A673 (cell line): ENCODE measurements at regions not wholly inside any gene's neighbourhood (a gene's known extent, or its start where the extent isn't known, plus 50 kb on each side); places are given as distances from the start of the nearest gene placed in this dataset.

ENCODE experiments used
- BruUV-seq: library from RNA; stranded (reverse); fragments of 400-500 nt; replicated peaks from 2 replicates; lab custom pipeline; 2021; lab: Mats Ljungman, UMichigan
- CTCF ChIA-PET: fragments of 300-600 bp; sonication (Branson Sonifier 250); formaldehyde crosslinking; loops from one replicate; lab custom pipeline; 2022; ENCODE audit warnings: antibody characterized with exemption; lab: Charles Lee
- POLR2A ChIA-PET: fragments of 300-600 bp; sonication (Branson Sonifier 250); formaldehyde crosslinking; loops from one replicate; lab custom pipeline; 2022; ENCODE audit warnings: antibody characterized with exemption; ENCODE audit not compliant: low non-redundant PET; lab: Charles Lee
- DNase-seq: peaks from one replicate; pipeline ENCODE4 v3.0.0-alpha.2; 2015; ENCODE audit warnings: low spot score
- H3K27ac ChIP-seq: fragments of 200-600 bp; sonication (generic); 2 replicates; pipeline ENCODE4 v1.5.1; 2016; ENCODE audit warnings: mixed run types, low read depth, mild to moderate bottlenecking, mixed read lengths, antibody characterized with exemption, low read length; ENCODE audit not compliant: poor library complexity, severe bottlenecking
- H3K27me3 ChIP-seq: fragments of 200-600 bp; sonication (generic); replicated peaks from 2 replicates; pipeline ENCODE4 v1.6.1; 2017; ENCODE audit warnings: mixed run types, low read depth, mild to moderate bottlenecking, mixed read lengths, antibody characterized with exemption, low read length; ENCODE audit not compliant: insufficient read depth, poor library complexity
- H3K36me3 ChIP-seq: fragments of 200-600 bp; sonication (generic); 2 replicates; pipeline ENCODE4 v1.6.1; 2016; ENCODE audit warnings: mixed run types, mild to moderate bottlenecking, mixed read lengths, antibody characterized with exemption, low read length; ENCODE audit not compliant: insufficient read depth, poor library complexity, severe bottlenecking
- H3K4me1 ChIP-seq: fragments of 200-600 bp; sonication (generic); 2 replicates; pipeline ENCODE4 v1.6.1; 2017; ENCODE audit warnings: mixed run types, mild to moderate bottlenecking, mixed read lengths, antibody characterized with exemption, low read length; ENCODE audit not compliant: insufficient read depth, poor library complexity, severe bottlenecking
- H3K4me3 ChIP-seq: fragments of 200-600 bp; sonication (generic); 2 replicates; pipeline ENCODE4 v1.5.1; 2016; ENCODE audit warnings: low read depth, mixed run types, mild to moderate bottlenecking, mixed read lengths, low read length; ENCODE audit not compliant: poor library complexity, severe bottlenecking
- H3K9me3 ChIP-seq: fragments of 200-600 bp; sonication (generic); 2 replicates; pipeline ENCODE4 v1.6.1; 2016; ENCODE audit warnings: mixed run types, low read depth, mild to moderate bottlenecking, mixed read lengths, antibody characterized with exemption, low read length; ENCODE audit not compliant: poor library complexity, severe bottlenecking
- EZH2 ChIP-seq: fragments of 200-600 bp; sonication (generic); IDR thresholded peaks from 2 replicates; pipeline ENCODE4 v1.6.1; 2017; ENCODE audit warnings: borderline replicate concordance, low read depth, mild to moderate bottlenecking, mixed read lengths, antibody characterized with exemption, low read length; ENCODE audit not compliant: poor library complexity, severe bottlenecking
- intact Hi-C: fragments of 100-400 bp; cut with micrococcal nuclease; formaldehyde crosslinking; loops from one replicate; pipeline ENCODE4 v1.10.0; 2022; ENCODE audit not compliant: unreplicated experiment
- TF ChIP-seq, protein P1 (sequence below): fragments of 300-800, 200-600 bp; sonication (generic); conservative IDR thresholded peaks from 2 replicates; pipeline ENCODE4 v1.5.1; 2017; ENCODE audit warnings: low read depth, mild to moderate bottlenecking, antibody characterized with exemption, low read length, moderate library complexity, mixed read lengths

DNA sequence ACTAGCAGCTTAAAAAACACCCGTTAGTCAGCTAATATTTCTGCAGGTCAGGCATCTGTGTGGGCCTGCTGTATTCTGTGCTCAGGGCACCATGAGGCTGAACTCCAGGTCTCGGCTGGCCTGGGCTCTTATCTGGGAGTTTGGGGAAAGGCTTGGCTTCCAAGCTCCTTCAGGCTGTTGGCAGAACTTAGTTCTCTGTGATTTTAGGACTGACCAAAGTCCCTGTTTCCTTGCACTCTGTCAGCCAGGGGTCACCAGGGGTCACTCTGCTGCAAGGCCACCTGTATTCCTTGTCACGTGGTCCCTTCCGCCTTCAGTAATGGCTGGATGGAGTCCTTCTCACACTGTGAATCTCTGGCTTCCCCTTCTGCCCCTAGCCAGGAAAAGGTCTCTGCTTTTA is 586.4 kb downstream of the AACS start:
- intact Hi-C loops = no loop called here
- H3K9me3 ChIP-seq = no peaks in the 10 kb centered on the region
- DNase-seq = no peak
- ChIA-PET POLR2A (no interaction called here), CTCF (no interaction called here)
- H3K36me3 ChIP-seq = no peaks in the 10 kb centered on the region
- H3K4me1 ChIP-seq = no peaks in the 10 kb centered on the region
- H3K27me3 ChIP-seq = peaks cover 7% of the 10 kb centered on the region
- H3K4me3 ChIP-seq = no peak overlapping the region
- no peak overlapping the region for H3K27ac ChIP-seq
- TF ChIP-seq, protein P1, sequence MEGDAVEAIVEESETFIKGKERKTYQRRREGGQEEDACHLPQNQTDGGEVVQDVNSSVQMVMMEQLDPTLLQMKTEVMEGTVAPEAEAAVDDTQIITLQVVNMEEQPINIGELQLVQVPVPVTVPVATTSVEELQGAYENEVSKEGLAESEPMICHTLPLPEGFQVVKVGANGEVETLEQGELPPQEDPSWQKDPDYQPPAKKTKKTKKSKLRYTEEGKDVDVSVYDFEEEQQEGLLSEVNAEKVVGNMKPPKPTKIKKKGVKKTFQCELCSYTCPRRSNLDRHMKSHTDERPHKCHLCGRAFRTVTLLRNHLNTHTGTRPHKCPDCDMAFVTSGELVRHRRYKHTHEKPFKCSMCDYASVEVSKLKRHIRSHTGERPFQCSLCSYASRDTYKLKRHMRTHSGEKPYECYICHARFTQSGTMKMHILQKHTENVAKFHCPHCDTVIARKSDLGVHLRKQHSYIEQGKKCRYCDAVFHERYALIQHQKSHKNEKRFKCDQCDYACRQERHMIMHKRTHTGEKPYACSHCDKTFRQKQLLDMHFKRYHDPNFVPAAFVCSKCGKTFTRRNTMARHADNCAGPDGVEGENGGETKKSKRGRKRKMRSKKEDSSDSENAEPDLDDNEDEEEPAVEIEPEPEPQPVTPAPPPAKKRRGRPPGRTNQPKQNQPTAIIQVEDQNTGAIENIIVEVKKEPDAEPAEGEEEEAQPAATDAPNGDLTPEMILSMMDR = no peak
- no peak for TF ChIP-seq EZH2
- BruUV-seq = no TSS peak

DNA sequence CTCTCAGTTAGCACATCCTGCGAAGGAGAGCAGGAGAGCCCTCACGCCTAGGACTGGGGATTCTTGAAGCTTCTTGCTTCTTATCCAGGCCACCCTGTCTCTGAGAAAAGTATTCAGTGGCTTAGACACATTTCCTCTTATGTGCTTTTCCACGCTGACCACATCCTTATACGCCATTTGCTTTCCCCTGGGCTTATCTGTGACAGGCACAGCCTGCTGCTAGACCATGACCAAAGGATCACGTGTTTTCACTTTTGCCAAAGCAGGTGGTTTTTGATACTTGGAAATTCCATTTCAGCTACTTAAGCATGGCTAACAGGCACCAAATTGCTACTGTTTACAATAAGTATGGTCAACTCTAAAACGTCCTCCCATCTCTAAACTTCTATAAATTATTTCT is 587.4 kb downstream of the AACS start:
- CTCF ChIA-PET = no interaction called here
- DNase-seq = no peak
- Histone ChIP-seq H3K4me3 (no peak overlapping the region), H3K36me3 (no peaks in the 10 kb centered on the region), H3K27ac (no peak overlapping the region), H3K27me3 (no peaks in the 10 kb centered on the region), H3K9me3 (no peaks in the 10 kb centered on the region), H3K4me1 (no peaks in the 10 kb centered on the region)
- POLR2A ChIA-PET = no interaction called here
- TF ChIP-seq, protein P1 = no peak
- no peak for TF ChIP-seq EZH2
- intact Hi-C loops = no loop called here
- no TSS peak for BruUV-seq

DNA sequence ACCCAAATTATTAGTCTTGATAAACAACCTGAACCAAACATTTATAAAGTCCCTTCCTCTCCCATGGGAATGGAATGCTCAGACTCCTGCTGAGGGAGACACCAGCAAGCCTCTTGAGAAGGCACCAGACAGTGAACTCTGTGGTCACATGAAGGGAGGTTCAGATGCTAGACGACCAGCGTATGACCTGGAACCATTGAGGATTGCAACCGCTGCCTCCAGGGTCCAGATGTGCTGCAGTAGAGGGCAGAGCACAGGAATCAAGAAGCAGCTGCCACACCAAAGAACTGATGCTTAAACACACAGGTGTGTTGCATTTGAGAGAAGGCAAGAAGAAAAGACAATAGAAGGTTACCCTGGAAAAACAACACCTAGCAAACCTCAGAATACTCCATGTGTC is 592.4 kb downstream of the AACS start:
- Histone ChIP-seq H3K27me3 (no peaks in the 10 kb centered on the region), H3K9me3 (no peaks in the 10 kb centered on the region), H3K27ac (no peak overlapping the region), H3K4me3 (no peak overlapping the region), H3K4me1 (no peaks in the 10 kb centered on the region), H3K36me3 (no peaks in the 10 kb centered on the region)
- no peak for DNase-seq
- TF ChIP-seq, protein P1 = no peak
- TF ChIP-seq EZH2 = no peak
- ChIA-PET CTCF (no interaction called here), POLR2A (no interaction called here)
- BruUV-seq = no TSS peak
- intact Hi-C loops = no loop called here
